Kidney epithelial cell (primary cell): ENCODE measurements at regions not wholly inside any gene's neighbourhood (a gene's known extent, or its start where the extent isn't known, plus 50 kb on each side); places are given as distances from the start of the nearest gene placed in this dataset.

Experiments
- DNase-seq: peaks from one replicate; pipeline ENCODE4 v3.0.0-alpha.2; 2010; ENCODE audit warnings: low read depth
- H3K27me3 ChIP-seq: 2 replicates; pipeline ENCODE4 v1.6.0; 2011; ENCODE audit warnings: low read length; ENCODE audit not compliant: control insufficient read depth, insufficient read depth
- H3K36me3 ChIP-seq: 2 replicates; pipeline ENCODE4 v1.5.1; 2011; ENCODE audit warnings: low read length; ENCODE audit not compliant: control insufficient read depth, insufficient read depth
- H3K4me3 ChIP-seq: 2 replicates; pipeline ENCODE4 v1.5.1; 2011; ENCODE audit warnings: low read depth, mild to moderate bottlenecking, control low read depth, low read length
- TF ChIP-seq, protein P1 (sequence below): IDR thresholded peaks from 2 replicates; pipeline ENCODE4 v1.5.1; 2011; ENCODE audit warnings: mild to moderate bottlenecking, moderate library complexity, low read length, control low read depth, inconsistent platforms; ENCODE audit not compliant: insufficient read depth, poor library complexity, severe bottlenecking

DNA sequence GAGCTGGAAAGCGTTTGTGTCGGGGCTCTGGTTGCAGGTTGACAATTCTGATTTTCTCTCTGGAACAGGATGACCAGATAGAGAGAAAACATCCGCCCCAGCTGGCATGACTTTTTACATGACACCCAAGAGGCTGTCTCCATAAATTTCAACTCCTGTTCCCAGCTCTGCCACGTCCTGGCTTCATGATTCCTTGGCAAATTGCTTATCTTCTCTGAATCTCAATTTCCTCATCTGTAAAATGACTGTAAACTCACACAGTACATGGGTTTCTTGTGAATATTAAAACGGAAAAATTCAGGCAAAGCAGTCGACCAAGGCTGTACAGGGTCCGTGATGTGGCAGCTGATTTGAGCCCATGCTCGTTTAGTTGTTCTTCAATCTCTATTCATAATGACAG, 572.7 kb downstream of the AJAP1 start:
- TF ChIP-seq, protein P1, sequence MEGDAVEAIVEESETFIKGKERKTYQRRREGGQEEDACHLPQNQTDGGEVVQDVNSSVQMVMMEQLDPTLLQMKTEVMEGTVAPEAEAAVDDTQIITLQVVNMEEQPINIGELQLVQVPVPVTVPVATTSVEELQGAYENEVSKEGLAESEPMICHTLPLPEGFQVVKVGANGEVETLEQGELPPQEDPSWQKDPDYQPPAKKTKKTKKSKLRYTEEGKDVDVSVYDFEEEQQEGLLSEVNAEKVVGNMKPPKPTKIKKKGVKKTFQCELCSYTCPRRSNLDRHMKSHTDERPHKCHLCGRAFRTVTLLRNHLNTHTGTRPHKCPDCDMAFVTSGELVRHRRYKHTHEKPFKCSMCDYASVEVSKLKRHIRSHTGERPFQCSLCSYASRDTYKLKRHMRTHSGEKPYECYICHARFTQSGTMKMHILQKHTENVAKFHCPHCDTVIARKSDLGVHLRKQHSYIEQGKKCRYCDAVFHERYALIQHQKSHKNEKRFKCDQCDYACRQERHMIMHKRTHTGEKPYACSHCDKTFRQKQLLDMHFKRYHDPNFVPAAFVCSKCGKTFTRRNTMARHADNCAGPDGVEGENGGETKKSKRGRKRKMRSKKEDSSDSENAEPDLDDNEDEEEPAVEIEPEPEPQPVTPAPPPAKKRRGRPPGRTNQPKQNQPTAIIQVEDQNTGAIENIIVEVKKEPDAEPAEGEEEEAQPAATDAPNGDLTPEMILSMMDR = no peak

DNA sequence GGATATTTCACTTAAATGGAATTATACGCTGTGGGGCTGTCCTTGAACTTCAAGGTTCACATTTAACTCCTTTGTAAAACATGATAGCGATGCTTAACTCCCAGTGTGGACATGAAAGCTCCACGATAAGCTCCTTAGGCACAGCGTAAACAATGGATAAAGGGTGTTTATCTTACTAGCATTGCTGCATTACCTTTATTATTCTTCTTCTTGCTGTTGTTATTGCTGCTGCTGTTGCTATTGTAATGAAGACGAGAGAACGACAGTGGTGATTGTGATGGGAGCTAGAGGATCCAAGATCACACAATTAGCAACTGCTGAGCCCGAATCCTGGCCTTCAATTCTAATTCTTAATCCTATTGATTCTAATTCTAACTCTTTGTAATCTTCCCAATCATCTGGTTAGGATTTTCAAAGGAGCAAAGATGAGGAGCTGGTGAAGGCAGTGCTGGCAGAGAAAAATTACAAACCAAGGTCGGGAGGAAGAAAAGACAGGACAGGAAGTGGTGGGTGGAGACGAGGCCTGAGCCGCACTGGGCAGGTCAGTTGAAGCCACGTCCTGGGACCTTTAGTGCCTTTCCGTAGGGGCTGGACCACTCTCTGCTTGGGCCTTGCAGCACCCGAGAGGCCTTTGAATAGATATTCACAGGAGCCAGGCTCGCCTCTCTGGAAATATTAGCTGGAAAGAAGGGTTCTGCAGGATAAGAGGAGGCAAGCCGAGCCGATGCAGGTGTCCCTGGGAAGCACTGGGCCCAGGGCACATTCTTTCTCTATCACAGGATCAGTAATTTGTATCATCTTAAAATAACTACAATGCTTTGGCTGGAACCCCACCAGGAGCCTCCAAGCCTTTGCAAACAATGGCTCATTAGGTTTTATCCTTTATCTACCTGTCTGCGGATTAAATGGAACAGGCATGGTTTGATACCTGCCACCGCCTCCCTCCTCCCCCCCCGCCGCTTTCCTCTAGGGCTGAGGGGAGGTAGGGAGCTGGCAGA, 571.6 kb downstream of the AJAP1 start:
- no peaks in the 10 kb centered on the region for H3K36me3 ChIP-seq
- TF ChIP-seq, protein P1 = no peak
- no peak for DNase-seq
- no peaks in the 10 kb centered on the region for H3K27me3 ChIP-seq
- no peak overlapping the region for H3K4me3 ChIP-seq

More for the DNA sequence above, 572.7 kb downstream of the AJAP1 start:
- Histone ChIP-seq H3K27me3 (no peaks in the 10 kb centered on the region), H3K4me3 (no peak overlapping the region), H3K36me3 (no peaks in the 10 kb centered on the region)
- no peak for DNase-seq

DNA sequence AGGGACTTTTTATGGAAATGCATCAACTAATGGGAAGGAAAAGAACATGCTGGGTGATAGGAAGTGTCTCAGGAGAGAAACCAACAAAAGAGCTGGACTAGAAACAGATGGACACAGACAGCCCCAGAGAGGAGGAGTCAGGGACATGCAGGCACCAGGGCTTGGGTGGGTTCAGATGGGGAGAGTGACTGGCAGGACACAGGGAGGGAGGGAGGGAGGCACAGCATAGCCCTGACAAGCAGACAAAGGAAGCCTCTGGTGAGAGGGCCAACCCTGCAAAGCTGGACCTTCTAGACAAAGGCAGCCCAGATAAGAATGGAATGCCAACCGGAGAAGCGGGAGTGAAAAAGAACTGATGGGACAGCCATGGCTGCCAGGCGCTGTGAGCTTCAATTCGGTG, 568.8 kb downstream of the AJAP1 start:
- DNase-seq = no peak
- no peaks in the 10 kb centered on the region for H3K27me3 ChIP-seq
- TF ChIP-seq, protein P1 = no peak
- H3K4me3 ChIP-seq = no peak overlapping the region
- no peaks in the 10 kb centered on the region for H3K36me3 ChIP-seq

DNA sequence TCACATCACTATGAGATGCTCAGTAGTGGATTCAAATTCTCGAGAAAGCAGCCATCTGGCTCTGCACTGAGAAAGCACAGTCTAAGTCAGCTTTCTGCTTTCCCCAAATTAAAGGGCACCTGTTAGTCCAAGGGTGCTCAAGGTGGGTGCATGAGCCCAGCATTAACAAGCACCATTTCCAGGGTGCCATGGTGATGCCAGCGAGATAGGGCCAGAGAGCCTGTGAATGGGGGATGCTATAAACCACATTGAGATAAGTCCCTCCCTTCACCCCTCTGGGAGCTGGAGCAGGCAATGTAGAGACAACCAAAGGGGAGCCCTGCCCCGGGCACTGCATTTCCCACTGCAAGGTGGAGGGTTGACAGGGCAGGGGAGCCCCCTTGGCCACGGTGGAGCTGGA, 568.2 kb downstream of the AJAP1 start:
- TF ChIP-seq, protein P1 = no peak
- no peak for DNase-seq
- Histone ChIP-seq H3K4me3 (no peak overlapping the region), H3K27me3 (no peaks in the 10 kb centered on the region), H3K36me3 (no peaks in the 10 kb centered on the region)

DNA sequence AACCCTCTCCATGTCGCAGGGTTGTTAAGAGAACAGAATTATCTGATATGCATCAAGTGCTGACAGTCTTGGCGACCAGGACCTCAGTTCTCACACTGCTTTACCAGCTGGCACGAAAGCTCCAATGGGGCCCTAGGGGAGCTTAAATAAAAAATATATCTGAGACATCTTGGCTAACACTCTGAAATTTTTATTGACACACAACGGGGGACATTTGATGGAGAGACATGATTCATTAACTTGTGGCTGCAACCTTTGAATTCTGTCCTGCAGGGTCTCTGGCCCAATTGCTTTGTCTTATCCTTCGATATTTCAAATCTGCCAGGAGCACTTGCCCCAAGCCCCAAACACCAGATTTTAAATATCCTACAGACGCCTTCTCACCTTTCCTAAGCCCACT, 567.0 kb downstream of the AJAP1 start:
- DNase-seq = no peak
- H3K36me3 ChIP-seq = no peaks in the 10 kb centered on the region
- no peak overlapping the region for H3K4me3 ChIP-seq
- TF ChIP-seq, protein P1 = no peak
- H3K27me3 ChIP-seq = no peaks in the 10 kb centered on the region

DNA sequence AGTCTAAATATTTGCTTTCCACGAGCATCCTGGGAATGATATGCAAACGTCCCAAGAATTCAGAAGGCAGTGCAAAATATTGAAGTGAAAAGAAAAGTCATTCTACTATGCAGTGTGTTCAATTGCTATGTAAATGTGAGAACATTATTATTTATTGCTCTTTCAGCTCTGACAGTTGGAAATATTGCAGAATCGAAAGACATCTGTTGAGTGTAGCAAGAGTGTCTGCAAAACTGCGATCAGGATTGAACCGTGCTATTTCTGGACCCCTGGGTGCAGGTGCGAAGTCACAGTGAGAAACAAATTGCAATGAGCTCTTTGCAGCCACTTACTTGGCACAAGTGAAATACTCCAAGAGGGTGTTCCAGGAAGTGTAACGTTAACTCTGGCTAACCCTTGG, 566.4 kb downstream of the AJAP1 start:
- no peak overlapping the region for H3K4me3 ChIP-seq
- H3K36me3 ChIP-seq = no peaks in the 10 kb centered on the region
- H3K27me3 ChIP-seq = no peaks in the 10 kb centered on the region
- DNase-seq = no peak
- TF ChIP-seq, protein P1 = no peak
